ENCODE measurements at regions not wholly inside any gene's neighbourhood (a gene's known extent, or its start where the extent isn't known, plus 50 kb on each side); places are given as distances from the start of the nearest gene placed in this dataset.

DNA sequence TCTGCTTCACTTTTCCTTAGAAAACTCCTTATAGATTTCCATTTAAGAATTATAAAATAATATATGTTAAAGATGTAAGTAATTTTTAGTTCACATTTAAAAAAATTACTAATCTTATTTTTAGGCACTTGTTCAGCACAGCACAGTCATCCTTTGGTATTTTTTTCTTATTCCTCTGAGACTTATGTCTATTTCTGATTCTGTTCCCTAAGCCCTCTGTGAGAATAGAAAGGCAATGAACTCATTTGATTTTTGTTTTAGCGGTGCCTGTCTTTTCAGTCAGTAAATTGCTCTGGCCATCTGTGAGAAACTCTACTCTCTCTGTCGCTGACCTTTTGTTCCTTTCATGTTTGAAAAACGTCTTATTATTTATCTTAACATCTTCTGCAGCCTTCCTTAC, 168.1 kb downstream of the PCDH17 start:
- Histone ChIP-seq H3K27ac (ENCODE audit: insufficient read length, low read depth, low read length) (no peak overlapping the region), H4K5ac (ENCODE audit: insufficient read length, low read depth, low read length) (no peak overlapping the region), H2AFZ (ENCODE audit: low read length) (no peak overlapping the region), H2BK20ac (ENCODE audit: low read depth, low read length, poor library complexity, severe bottlenecking) (no peak overlapping the region), H2BK15ac (ENCODE audit: low read depth, low read length) (no peak overlapping the region), H2BK120ac (ENCODE audit: low read depth, low read length, poor library complexity, severe bottlenecking) (no peak overlapping the region), H3K79me2 (ENCODE audit: insufficient read depth, low read length) (no peaks in the 10 kb centered on the region), H4K8ac (replicated peaks; ENCODE audit: insufficient read length, low read depth, low read length) (no peak overlapping the region), H3K23ac (ENCODE audit: insufficient read length, low read depth, low read length) (no peak overlapping the region), H4K91ac (ENCODE audit: insufficient read length, low read depth, low read length) (no peak overlapping the region), H3K56ac (ENCODE audit: insufficient read length, low read depth, low read length) (no peak overlapping the region), H3K4ac (ENCODE audit: low read depth, low read length) (no peak overlapping the region), H3K9me3 (ENCODE audit: control insufficient read depth, low read depth, low read length) (no peaks in the 10 kb centered on the region), H2BK5ac (ENCODE audit: insufficient read length, low read length) (no peak overlapping the region), H3K79me1 (ENCODE audit: insufficient read depth, low read depth, low read length, poor library complexity, severe bottlenecking) (no peaks in the 10 kb centered on the region), H4K20me1 (ENCODE audit: control insufficient read depth, insufficient read depth, insufficient read length) (no peaks in the 10 kb centered on the region), H3K14ac (ENCODE audit: insufficient read depth, low read length) (no peak overlapping the region), H3K9ac (ENCODE audit: extremely low read depth, insufficient read length, low read length) (no peak overlapping the region), H3K27me3 (ENCODE audit: insufficient read depth, low read length) (no peaks in the 10 kb centered on the region), H2AK5ac (ENCODE audit: insufficient read length, low read length) (no peak overlapping the region), H3T11ph (ENCODE audit: low read length) (no peak overlapping the region), H2BK12ac (ENCODE audit: insufficient read length, low read depth, low read length) (no peak overlapping the region), H3K18ac (ENCODE audit: insufficient read length, low read depth, low read length) (no peak overlapping the region), H3K4me1 (ENCODE audit: insufficient read depth, low read length) (no peaks in the 10 kb centered on the region), H3K4me2 (ENCODE audit: insufficient read depth, insufficient read length, low read length) (no peak overlapping the region), H3K23me2 (ENCODE audit: insufficient read length, low read depth, low read length, poor library complexity, severe bottlenecking) (no peaks in the 10 kb centered on the region)
- no peaks in the 10 kb centered on the region for H3K36me3 Mint-ChIP-seq (ENCODE audit: insufficient read depth in 1 of 3, low read depth in 3 of 3)
- no peak for DNase-seq
- H3K9me3 Mint-ChIP-seq = no peaks in the 10 kb centered on the region
- H3K4me1 Mint-ChIP-seq = no peaks in the 10 kb centered on the region
- TF ChIP-seq, protein P1, sequence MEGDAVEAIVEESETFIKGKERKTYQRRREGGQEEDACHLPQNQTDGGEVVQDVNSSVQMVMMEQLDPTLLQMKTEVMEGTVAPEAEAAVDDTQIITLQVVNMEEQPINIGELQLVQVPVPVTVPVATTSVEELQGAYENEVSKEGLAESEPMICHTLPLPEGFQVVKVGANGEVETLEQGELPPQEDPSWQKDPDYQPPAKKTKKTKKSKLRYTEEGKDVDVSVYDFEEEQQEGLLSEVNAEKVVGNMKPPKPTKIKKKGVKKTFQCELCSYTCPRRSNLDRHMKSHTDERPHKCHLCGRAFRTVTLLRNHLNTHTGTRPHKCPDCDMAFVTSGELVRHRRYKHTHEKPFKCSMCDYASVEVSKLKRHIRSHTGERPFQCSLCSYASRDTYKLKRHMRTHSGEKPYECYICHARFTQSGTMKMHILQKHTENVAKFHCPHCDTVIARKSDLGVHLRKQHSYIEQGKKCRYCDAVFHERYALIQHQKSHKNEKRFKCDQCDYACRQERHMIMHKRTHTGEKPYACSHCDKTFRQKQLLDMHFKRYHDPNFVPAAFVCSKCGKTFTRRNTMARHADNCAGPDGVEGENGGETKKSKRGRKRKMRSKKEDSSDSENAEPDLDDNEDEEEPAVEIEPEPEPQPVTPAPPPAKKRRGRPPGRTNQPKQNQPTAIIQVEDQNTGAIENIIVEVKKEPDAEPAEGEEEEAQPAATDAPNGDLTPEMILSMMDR (conservative IDR thresholded peaks at IDR 0.05) = no peak
- H3K27ac Mint-ChIP-seq = no peak overlapping the region
- no peaks in the 10 kb centered on the region for H3K27me3 Mint-ChIP-seq (ENCODE audit: low read depth)
- no peak overlapping the region for H3K4me3 Mint-ChIP-seq
- WGBS (ENCODE audit: extremely low coverage, insufficient read length, low lambda C conversion rate) = no CpG with 5 or more reads among the region's 3 CpGs
